ENCODE measurements at regions not wholly inside any gene's neighbourhood (a gene's known extent, or its start where the extent isn't known, plus 50 kb on each side); places are given as distances from the start of the nearest gene placed in this dataset.

DNA sequence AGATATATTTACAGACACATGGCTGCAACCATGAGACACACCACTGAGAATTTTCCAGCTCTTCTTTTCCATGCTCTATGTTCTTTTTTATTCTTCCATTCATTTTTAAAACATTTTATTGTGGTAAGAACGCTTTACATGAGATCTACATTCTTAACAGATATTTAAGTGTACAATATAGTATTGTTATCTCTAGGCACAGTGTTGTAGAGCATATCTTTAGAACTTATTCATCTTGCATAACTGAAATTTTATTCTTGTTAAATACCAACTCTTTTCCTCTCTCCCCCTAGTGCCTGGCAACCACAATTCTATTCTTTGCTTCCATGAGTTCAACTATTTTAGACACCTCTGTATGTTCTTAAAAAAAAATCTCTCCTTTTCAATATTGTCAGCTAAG, 67.1 kb upstream of the HABP2 start:
- Histone ChIP-seq H3K27me3 (ENCODE audit: insufficient read depth, low read depth, low read length) (no peaks in the 10 kb centered on the region), H3K4me2 (ENCODE audit: low read length) (no peak overlapping the region), H3K4me3 (ENCODE audit: low read length) (no peak overlapping the region), H2AFZ (ENCODE audit: low read depth, low read length) (no peak overlapping the region), H3K27ac (ENCODE audit: low read length) (no peak overlapping the region), H3K9ac (ENCODE audit: low read length) (no peak overlapping the region), H3K79me2 (replicated peaks; ENCODE audit: insufficient read depth, low read length) (no peaks in the 10 kb centered on the region), H3K9me3 (ENCODE audit: low read length) (peaks cover 1% of the 10 kb centered on the region), H3F3A (ENCODE audit: insufficient read depth, low read length, poor library complexity, severe bottlenecking) (no peaks in the 10 kb centered on the region), H4K20me1 (ENCODE audit: insufficient read depth) (no peaks in the 10 kb centered on the region), H3K9me2 (ENCODE audit: insufficient read depth, low read length) (no peaks in the 10 kb centered on the region), H3K36me3 (ENCODE audit: insufficient read depth, low read length) (no peaks in the 10 kb centered on the region)
- TF ChIP-seq RAD21 (conservative IDR thresholded peaks at IDR 0.05): no peak
- TF ChIP-seq EP300 (conservative IDR thresholded peaks at IDR 0.05; ENCODE audit: poor library complexity, severe bottlenecking): no peak
- TF ChIP-seq, protein P1, sequence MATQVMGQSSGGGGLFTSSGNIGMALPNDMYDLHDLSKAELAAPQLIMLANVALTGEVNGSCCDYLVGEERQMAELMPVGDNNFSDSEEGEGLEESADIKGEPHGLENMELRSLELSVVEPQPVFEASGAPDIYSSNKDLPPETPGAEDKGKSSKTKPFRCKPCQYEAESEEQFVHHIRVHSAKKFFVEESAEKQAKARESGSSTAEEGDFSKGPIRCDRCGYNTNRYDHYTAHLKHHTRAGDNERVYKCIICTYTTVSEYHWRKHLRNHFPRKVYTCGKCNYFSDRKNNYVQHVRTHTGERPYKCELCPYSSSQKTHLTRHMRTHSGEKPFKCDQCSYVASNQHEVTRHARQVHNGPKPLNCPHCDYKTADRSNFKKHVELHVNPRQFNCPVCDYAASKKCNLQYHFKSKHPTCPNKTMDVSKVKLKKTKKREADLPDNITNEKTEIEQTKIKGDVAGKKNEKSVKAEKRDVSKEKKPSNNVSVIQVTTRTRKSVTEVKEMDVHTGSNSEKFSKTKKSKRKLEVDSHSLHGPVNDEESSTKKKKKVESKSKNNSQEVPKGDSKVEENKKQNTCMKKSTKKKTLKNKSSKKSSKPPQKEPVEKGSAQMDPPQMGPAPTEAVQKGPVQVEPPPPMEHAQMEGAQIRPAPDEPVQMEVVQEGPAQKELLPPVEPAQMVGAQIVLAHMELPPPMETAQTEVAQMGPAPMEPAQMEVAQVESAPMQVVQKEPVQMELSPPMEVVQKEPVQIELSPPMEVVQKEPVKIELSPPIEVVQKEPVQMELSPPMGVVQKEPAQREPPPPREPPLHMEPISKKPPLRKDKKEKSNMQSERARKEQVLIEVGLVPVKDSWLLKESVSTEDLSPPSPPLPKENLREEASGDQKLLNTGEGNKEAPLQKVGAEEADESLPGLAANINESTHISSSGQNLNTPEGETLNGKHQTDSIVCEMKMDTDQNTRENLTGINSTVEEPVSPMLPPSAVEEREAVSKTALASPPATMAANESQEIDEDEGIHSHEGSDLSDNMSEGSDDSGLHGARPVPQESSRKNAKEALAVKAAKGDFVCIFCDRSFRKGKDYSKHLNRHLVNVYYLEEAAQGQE (IDR thresholded peaks at IDR 0.05; ENCODE audit: borderline replicate concordance): no peak
- no peak for TF ChIP-seq TAF1 (IDR thresholded peaks at IDR 0.05; ENCODE audit: low read depth)
- TF ChIP-seq, protein P2, sequence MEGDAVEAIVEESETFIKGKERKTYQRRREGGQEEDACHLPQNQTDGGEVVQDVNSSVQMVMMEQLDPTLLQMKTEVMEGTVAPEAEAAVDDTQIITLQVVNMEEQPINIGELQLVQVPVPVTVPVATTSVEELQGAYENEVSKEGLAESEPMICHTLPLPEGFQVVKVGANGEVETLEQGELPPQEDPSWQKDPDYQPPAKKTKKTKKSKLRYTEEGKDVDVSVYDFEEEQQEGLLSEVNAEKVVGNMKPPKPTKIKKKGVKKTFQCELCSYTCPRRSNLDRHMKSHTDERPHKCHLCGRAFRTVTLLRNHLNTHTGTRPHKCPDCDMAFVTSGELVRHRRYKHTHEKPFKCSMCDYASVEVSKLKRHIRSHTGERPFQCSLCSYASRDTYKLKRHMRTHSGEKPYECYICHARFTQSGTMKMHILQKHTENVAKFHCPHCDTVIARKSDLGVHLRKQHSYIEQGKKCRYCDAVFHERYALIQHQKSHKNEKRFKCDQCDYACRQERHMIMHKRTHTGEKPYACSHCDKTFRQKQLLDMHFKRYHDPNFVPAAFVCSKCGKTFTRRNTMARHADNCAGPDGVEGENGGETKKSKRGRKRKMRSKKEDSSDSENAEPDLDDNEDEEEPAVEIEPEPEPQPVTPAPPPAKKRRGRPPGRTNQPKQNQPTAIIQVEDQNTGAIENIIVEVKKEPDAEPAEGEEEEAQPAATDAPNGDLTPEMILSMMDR (IDR thresholded peaks at IDR 0.05; ENCODE audit: poor library complexity, severe bottlenecking): no peak
- TF ChIP-seq POLR2AphosphoS5 (IDR thresholded peaks at IDR 0.05): no peak
- no peak for TF ChIP-seq MXI1 (conservative IDR thresholded peaks at IDR 0.05; ENCODE audit: poor library complexity, severe bottlenecking)
- no peak for TF ChIP-seq SMC3 (conservative IDR thresholded peaks at IDR 0.05; ENCODE audit: poor library complexity)

DNA sequence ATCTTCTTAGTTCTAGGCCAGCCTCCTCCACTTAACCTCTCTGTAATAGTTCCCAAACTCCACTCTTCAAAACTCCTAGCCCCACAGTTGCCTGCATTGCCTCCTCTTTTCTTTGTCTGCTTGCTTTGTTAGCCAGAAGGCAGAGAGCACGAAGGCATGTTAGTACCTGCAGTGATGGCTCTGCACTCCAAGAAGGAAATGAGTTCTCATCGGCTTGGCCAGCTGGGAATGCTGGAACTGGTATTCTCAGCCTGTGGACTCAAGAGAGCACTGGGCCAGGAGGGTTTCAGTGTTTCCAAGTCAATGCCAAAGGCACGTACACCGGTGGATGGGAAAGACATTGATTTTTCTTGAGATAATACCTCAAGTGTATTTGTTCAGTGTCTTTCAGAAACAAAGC, 66.3 kb upstream of the HABP2 start:
- H4K20me1 ChIP-seq (ENCODE audit: insufficient read depth): no peaks in the 10 kb centered on the region
- H3K79me2 ChIP-seq (replicated peaks; ENCODE audit: insufficient read depth, low read length): no peaks in the 10 kb centered on the region
- H2AFZ ChIP-seq (ENCODE audit: low read depth, low read length): no peak overlapping the region
- H3K9me3 ChIP-seq (ENCODE audit: low read length): no peaks in the 10 kb centered on the region
- H3F3A ChIP-seq (ENCODE audit: insufficient read depth, low read length, poor library complexity, severe bottlenecking): no peaks in the 10 kb centered on the region
- H3K27me3 ChIP-seq (ENCODE audit: insufficient read depth, low read depth, low read length): no peaks in the 10 kb centered on the region
- H3K27ac ChIP-seq (ENCODE audit: low read length): no peak overlapping the region
- no peaks in the 10 kb centered on the region for H3K36me3 ChIP-seq (ENCODE audit: insufficient read depth, low read length)
- H3K9me2 ChIP-seq (ENCODE audit: insufficient read depth, low read length): no peaks in the 10 kb centered on the region
- no peak for TF ChIP-seq MXI1 (conservative IDR thresholded peaks at IDR 0.05; ENCODE audit: poor library complexity, severe bottlenecking)
- TF ChIP-seq EP300 (conservative IDR thresholded peaks at IDR 0.05; ENCODE audit: poor library complexity, severe bottlenecking): no peak
- no peak for TF ChIP-seq EZH2 (IDR thresholded peaks at IDR 0.05; ENCODE audit: borderline replicate concordance, insufficient read depth, low read length, poor library complexity, severe bottlenecking)
- no peak for TF ChIP-seq TAF1 (IDR thresholded peaks at IDR 0.05; ENCODE audit: low read depth)
- TF ChIP-seq SMC3 (conservative IDR thresholded peaks at IDR 0.05; ENCODE audit: poor library complexity): no peak
- TF ChIP-seq, protein P2 (IDR thresholded peaks at IDR 0.05; ENCODE audit: poor library complexity, severe bottlenecking): no peak
- no peak for TF ChIP-seq POLR2AphosphoS5 (IDR thresholded peaks at IDR 0.05)
- TF ChIP-seq, protein P1 (IDR thresholded peaks at IDR 0.05; ENCODE audit: borderline replicate concordance): no peak
- no peak for TF ChIP-seq RAD21 (conservative IDR thresholded peaks at IDR 0.05)
- H3K9ac ChIP-seq (ENCODE audit: low read length): no peak overlapping the region
- no peak overlapping the region for H3K4me3 ChIP-seq (ENCODE audit: low read length)
- H3K4me2 ChIP-seq (ENCODE audit: low read length): no peak overlapping the region
